Endothelial cell of umbilical vein (primary cell): ENCODE measurements at regions not wholly inside any gene's neighbourhood (a gene's known extent, or its start where the extent isn't known, plus 50 kb on each side); places are given as distances from the start of the nearest gene placed in this dataset.

Source experiments
- BruUV-seq: library from RNA; stranded (reverse); fragments of 400-500 nt; replicated peaks from 2 replicates; lab custom pipeline; 2021; lab: Mats Ljungman, UMichigan
- CTCF ChIA-PET: fragments of 300-600, 350-600 bp; sonication (Branson Sonifier 250); formaldehyde crosslinking; loops from one replicate; lab custom pipeline; 2021; ENCODE audit warnings: antibody characterized with exemption, inconsistent platforms; lab: Charles Lee
- POLR2A ChIA-PET: fragments of 300-600, 350-600 bp; sonication (Branson Sonifier 250); formaldehyde crosslinking; loops from one replicate; lab custom pipeline; 2021; ENCODE audit warnings: antibody characterized with exemption, inconsistent platforms; lab: Charles Lee
- DNase-seq: peaks from one replicate; pipeline ENCODE4 v3.0.0-alpha.2; 2011; ENCODE audit warnings: low read depth, low spot score
- FAIRE-seq: peaks from 2 replicates; lab custom pipeline; 2011; peaks lifted over from hg19 to GRCh38; lab: Jason Lieb, UNC
- H2AFZ ChIP-seq: 2 replicates; pipeline ENCODE4 v1.6.0; 2012; ENCODE audit warnings: low read depth, low read length, control low read depth, inconsistent platforms
- H3K27ac ChIP-seq: 2 replicates; pipeline ENCODE4 v1.5.1; 2011; ENCODE audit warnings: low read depth, mild to moderate bottlenecking, control low read depth, low read length, moderate library complexity; ENCODE audit not compliant: insufficient read depth
- H3K27me3 ChIP-seq, 2 experiments: 2 replicates each; pipeline versions ENCODE4 v1.6.0 to v1.6.1; 2011; ENCODE audit warnings: low read length in 2 of 2, mixed read lengths in 1 of 2; ENCODE audit not compliant: control insufficient read depth in 2 of 2, insufficient read depth in 2 of 2
- H3K36me3 ChIP-seq, 2 experiments: 2 replicates in 1 of 2; 3 replicates in 1 of 2; pipeline ENCODE4 v1.5.1; 2011; ENCODE audit warnings: low read length in 2 of 2, mild to moderate bottlenecking in 1 of 2, moderate library complexity in 1 of 2; ENCODE audit not compliant: control insufficient read depth in 2 of 2, insufficient read depth in 2 of 2; ENCODE audit errors: extremely low read depth in 1 of 2
- H3K4me1 ChIP-seq: 3 replicates; pipeline ENCODE4 v1.5.1; 2011; ENCODE audit warnings: mild to moderate bottlenecking, low read length; ENCODE audit not compliant: control insufficient read depth, insufficient read depth; ENCODE audit errors: extremely low read depth
- H3K4me2 ChIP-seq: 2 replicates; pipeline ENCODE4 v1.6.1; 2011; ENCODE audit warnings: low read length, control low read depth, mixed read lengths; ENCODE audit not compliant: insufficient read depth
- H3K4me3 ChIP-seq, 3 experiments: fragments of 200-600 bp in 1 of 3; sonication (generic), shearing (Covaris generic) in 1 of 3; replicated peaks in 1 of 3; 2 replicates each; pipeline ENCODE4 v1.5.1; 2011 to 2016; ENCODE audit warnings: control low read depth in 3 of 3, low read length in 3 of 3, mild to moderate bottlenecking in 2 of 3, inconsistent platforms in 1 of 3, low read depth in 1 of 3, moderate library complexity in 1 of 3; ENCODE audit not compliant: insufficient read depth in 1 of 3
- H3K79me2 ChIP-seq: 2 replicates; pipeline ENCODE4 v1.6.0; 2012; ENCODE audit warnings: low read length, inconsistent platforms; ENCODE audit not compliant: control insufficient read depth, insufficient read depth
- H3K9ac ChIP-seq: replicated peaks from 2 replicates; pipeline ENCODE3; 2011; ENCODE audit warnings: low read length, control low read depth; ENCODE audit not compliant: insufficient read depth; ENCODE audit errors: extremely low read depth
- H3K9me1 ChIP-seq: replicated peaks from 3 replicates; pipeline ENCODE4 v1.6.0; 2011; ENCODE audit warnings: mild to moderate bottlenecking, low read length; ENCODE audit not compliant: control insufficient read depth, insufficient read depth; ENCODE audit errors: extremely low read depth
- H3K9me3 ChIP-seq: replicated peaks from 2 replicates; pipeline ENCODE4 v1.5.1; 2012; ENCODE audit warnings: low read length, inconsistent platforms; ENCODE audit not compliant: control insufficient read depth, insufficient read depth
- H4K20me1 ChIP-seq: replicated peaks from 2 replicates; pipeline ENCODE3; 2011; ENCODE audit warnings: mild to moderate bottlenecking, low read length; ENCODE audit not compliant: control insufficient read depth, insufficient read depth; ENCODE audit errors: extremely low read depth
- EZH2 ChIP-seq: IDR thresholded peaks from 2 replicates; pipeline ENCODE4 v1.6.1; 2012; ENCODE audit warnings: borderline replicate concordance, low read depth, mild to moderate bottlenecking, moderate library complexity, low read length, inconsistent platforms; ENCODE audit not compliant: severe bottlenecking
- FOS ChIP-seq: IDR thresholded peaks from 2 replicates; pipeline ENCODE4 v1.6.1; 2011; ENCODE audit warnings: mild to moderate bottlenecking, low read length, moderate library complexity, borderline replicate concordance; ENCODE audit not compliant: insufficient read depth
- GATA2 ChIP-seq: IDR thresholded peaks from 2 replicates; pipeline ENCODE4 v1.7.0; 2011; ENCODE audit warnings: low read depth, mild to moderate bottlenecking, moderate library complexity, mixed read lengths, low read length; ENCODE audit not compliant: insufficient read length, insufficient read depth
- JUN ChIP-seq: IDR thresholded peaks from 2 replicates; pipeline ENCODE4 v1.6.1; 2011; ENCODE audit warnings: borderline replicate concordance, low read depth; ENCODE audit not compliant: insufficient read length, insufficient read depth
- MYC ChIP-seq: IDR thresholded peaks from one replicate; pipeline ENCODE4 v1.6.1; 2011; ENCODE audit warnings: mild to moderate bottlenecking, low read depth, low read length
- POLR2A ChIP-seq: IDR thresholded peaks from 2 replicates; pipeline ENCODE4 v1.6.1; 2012; ENCODE audit warnings: low read depth, mild to moderate bottlenecking, control low read depth, low read length
- POLR2AphosphoS5 ChIP-seq: IDR thresholded peaks from 2 replicates; pipeline ENCODE4 v1.6.1; 2012; ENCODE audit warnings: low read depth, mild to moderate bottlenecking, control low read depth, low read length, moderate library complexity; ENCODE audit not compliant: insufficient read depth
- dilution Hi-C: fragments of 300-500 bp; cut with MboI; formaldehyde crosslinking; loops from one replicate; pipeline ENCODE4 v1.15.0; 2019; ENCODE audit warnings: low sequenced_read_pairs; ENCODE audit not compliant: extremely low pct_ligation_motif_present
- intact Hi-C: fragments of 100-400 bp; cut with micrococcal nuclease; formaldehyde crosslinking; loops from one replicate; pipeline ENCODE4 v1.10.0; 2022
- TF ChIP-seq, protein P1 (sequence below), 2 donors: IDR thresholded peaks; 1 replicate in 1 of 2; 2 replicates in 1 of 2; pipeline ENCODE4 v1.5.1; 2011; ENCODE audit warnings: low read length in 2 of 2, mild to moderate bottlenecking in 2 of 2, moderate library complexity in 2 of 2, control low read depth in 1 of 2, inconsistent platforms in 1 of 2, low read depth in 1 of 2; ENCODE audit not compliant: insufficient read depth in 1 of 2; ENCODE audit errors: extremely low read depth in 1 of 2
- TF ChIP-seq, protein P2 (sequence below): IDR thresholded peaks from 2 replicates; pipeline ENCODE4 v1.6.1; 2011; ENCODE audit not compliant: insufficient read depth, insufficient read length

- Histone ChIP-seq H3K4me2 (no peak overlapping the region), H3K27ac (no peak overlapping the region), H3K9me1 (no peaks in the 10 kb centered on the region), H3K79me2 (no peaks in the 10 kb centered on the region), H3K4me1 (no peaks in the 10 kb centered on the region), H3K36me3 (no peaks in the 10 kb centered on the region), H3K9me3 (no peaks in the 10 kb centered on the region), H4K20me1 (no peaks in the 10 kb centered on the region), H2AFZ (no peak overlapping the region), H3K4me3 (no peak overlapping the region), H3K9ac (no peak overlapping the region), H3K27me3 (no peaks in the 10 kb centered on the region)
- POLR2A ChIA-PET, result interaction anchor here (0.6 kb wide), 1 partner anchor 824 kb away, joined by 3 read pairs; no protein-coding TSS in a partner anchor
- no TSS peak for BruUV-seq
- FAIRE-seq (peak; percentile 57), DNase-seq (peak; percentile 74)
- dilution Hi-C loops, result no loop called here
- TF ChIP-seq JUN (no peak), POLR2A (no peak)
- TF ChIP-seq, protein P1, sequence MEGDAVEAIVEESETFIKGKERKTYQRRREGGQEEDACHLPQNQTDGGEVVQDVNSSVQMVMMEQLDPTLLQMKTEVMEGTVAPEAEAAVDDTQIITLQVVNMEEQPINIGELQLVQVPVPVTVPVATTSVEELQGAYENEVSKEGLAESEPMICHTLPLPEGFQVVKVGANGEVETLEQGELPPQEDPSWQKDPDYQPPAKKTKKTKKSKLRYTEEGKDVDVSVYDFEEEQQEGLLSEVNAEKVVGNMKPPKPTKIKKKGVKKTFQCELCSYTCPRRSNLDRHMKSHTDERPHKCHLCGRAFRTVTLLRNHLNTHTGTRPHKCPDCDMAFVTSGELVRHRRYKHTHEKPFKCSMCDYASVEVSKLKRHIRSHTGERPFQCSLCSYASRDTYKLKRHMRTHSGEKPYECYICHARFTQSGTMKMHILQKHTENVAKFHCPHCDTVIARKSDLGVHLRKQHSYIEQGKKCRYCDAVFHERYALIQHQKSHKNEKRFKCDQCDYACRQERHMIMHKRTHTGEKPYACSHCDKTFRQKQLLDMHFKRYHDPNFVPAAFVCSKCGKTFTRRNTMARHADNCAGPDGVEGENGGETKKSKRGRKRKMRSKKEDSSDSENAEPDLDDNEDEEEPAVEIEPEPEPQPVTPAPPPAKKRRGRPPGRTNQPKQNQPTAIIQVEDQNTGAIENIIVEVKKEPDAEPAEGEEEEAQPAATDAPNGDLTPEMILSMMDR (IDR thresholded peaks at IDR 0.05; ENCODE audit: extremely low read depth in 1 of 2, insufficient read depth in 1 of 2, low read depth in 1 of 2, low read length in 2 of 2), result peak; percentile 64 to 65
- CTCF ChIA-PET, result interaction anchor here (0.6 to 3.2 kb wide), 33 partner anchors 9 to 994 kb away, joined by 3 to 41 read pairs (median 4); no protein-coding TSS in a partner anchor
- intact Hi-C loops, result loop anchor here (1.0 to 5.0 kb wide), 9 partner anchors 202 to 992 kb away; no protein-coding TSS in a partner anchor
These were observed 492.0 kb downstream of the TNS1 start for GRCh38 chr2:217510771-217511291.

DNA sequence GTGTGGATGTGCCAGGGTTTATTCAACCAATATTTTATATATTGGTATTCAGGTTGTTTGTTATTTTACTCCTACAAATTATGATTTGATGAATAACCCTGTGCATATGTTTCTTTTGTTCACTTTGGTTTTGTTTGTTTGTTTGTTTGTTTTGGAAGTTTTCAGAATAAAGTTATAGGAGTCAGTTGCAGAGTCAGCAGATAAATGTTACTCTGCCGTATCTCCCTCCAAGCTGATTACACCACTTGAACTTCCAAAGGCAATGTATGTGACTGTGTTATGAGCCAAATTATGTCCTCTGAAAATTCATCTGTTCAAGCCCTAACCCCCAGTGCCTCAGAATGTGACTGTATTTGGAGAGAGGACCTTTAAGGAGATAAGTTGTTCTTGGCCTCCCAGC is 497.5 kb downstream of the TNS1 start:
- ChIA-PET CTCF (no interaction called here), POLR2A (no interaction called here)
- no peak for FAIRE-seq
- Histone ChIP-seq H3K9ac (no peak overlapping the region), H3K36me3 (no peaks in the 10 kb centered on the region), H3K79me2 (no peaks in the 10 kb centered on the region), H3K4me2 (no peak overlapping the region), H3K27ac (no peak overlapping the region), H3K4me1 (no peaks in the 10 kb centered on the region), H3K9me1 (no peaks in the 10 kb centered on the region), H3K9me3 (no peaks in the 10 kb centered on the region), H3K4me3 (no peak overlapping the region), H2AFZ (no peak overlapping the region), H4K20me1 (no peaks in the 10 kb centered on the region), H3K27me3 (peaks cover 0 to 1% of the 10 kb centered on the region in 2 experiments)
- no peak for DNase-seq
- BruUV-seq, result no TSS peak
- dilution Hi-C loops, result no loop called here
- TF ChIP-seq FOS, result no peak
- TF ChIP-seq GATA2, result no peak
- no peak for TF ChIP-seq POLR2AphosphoS5
- no peak for TF ChIP-seq MYC
- TF ChIP-seq, protein P2, sequence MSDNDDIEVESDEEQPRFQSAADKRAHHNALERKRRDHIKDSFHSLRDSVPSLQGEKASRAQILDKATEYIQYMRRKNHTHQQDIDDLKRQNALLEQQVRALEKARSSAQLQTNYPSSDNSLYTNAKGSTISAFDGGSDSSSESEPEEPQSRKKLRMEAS, result no peak
- no peak for TF ChIP-seq JUN
- no peak for TF ChIP-seq POLR2A
- TF ChIP-seq EZH2, result no peak
- TF ChIP-seq, protein P1 (IDR thresholded peaks at IDR 0.05; ENCODE audit: extremely low read depth in 1 of 2, insufficient read depth in 1 of 2, low read depth in 1 of 2, low read length in 2 of 2), result no peak
- intact Hi-C loops, result no loop called here
